Ishikawa (cell line): ENCODE measurements at regions not wholly inside any gene's neighbourhood (a gene's known extent, or its start where the extent isn't known, plus 50 kb on each side); places are given as distances from the start of the nearest gene placed in this dataset.

Experiments
- MAX ChIP-seq: IDR thresholded peaks from 2 replicates; pipeline ENCODE4 v1.6.1; 2012
- RAD21 ChIP-seq: IDR thresholded peaks from 2 replicates; pipeline ENCODE4 v1.6.1; 2012; ENCODE audit warnings: low read depth

- no peak for TF ChIP-seq MAX
- TF ChIP-seq RAD21, result no peak
Measured at GRCh38 chr22:48734961-48735360, 1092.7 kb downstream of the BRD1 start.
